ENCODE measurements at regions not wholly inside any gene's neighbourhood (a gene's known extent, or its start where the extent isn't known, plus 50 kb on each side); places are given as distances from the start of the nearest gene placed in this dataset.
A peak's percentile ranks its signal among the peaks of the same experiment; 100 is the strongest.
"Not testable (repeated sequence)": the region's sequence is repeated elsewhere in the genome, so short reads cannot be mapped to it uniquely, and the experiment has no call there.

GRCh38 chr9:63450836-63451235 lies 1834.2 kb downstream of the FOXD4L5 start:
- not testable (repeated sequence) for DNase-seq (ENCODE audit: low spot score)

GRCh38 chr9:63425123-63425522 lies 1859.9 kb downstream of the FOXD4L5 start:
- not testable (repeated sequence) for DNase-seq (ENCODE audit: low spot score)

GRCh38 chr9:63390897-63391296 lies 1894.1 kb downstream of the FOXD4L5 start:
- not testable (repeated sequence) for DNase-seq (ENCODE audit: low spot score)

GRCh38 chr9:63385479-63385878 lies 1899.5 kb downstream of the FOXD4L5 start:
- not testable (repeated sequence) for DNase-seq (ENCODE audit: low spot score)

GRCh38 chr9:63379864-63380263 lies 1905.1 kb downstream of the FOXD4L5 start:
- not testable (repeated sequence) for DNase-seq (ENCODE audit: low spot score)

- not testable (repeated sequence) for DNase-seq (ENCODE audit: low spot score)
These were observed 1930.8 kb downstream of the FOXD4L5 start for GRCh38 chr9:63354219-63354618.

- DNase-seq (ENCODE audit: low spot score), result not testable (repeated sequence)
These were observed 1937.7 kb downstream of the FOXD4L5 start for GRCh38 chr9:63347347-63347746.

GRCh38 chr9:63346310-63347048 lies 1938.5 kb downstream of the FOXD4L5 start:
- peak; percentile 1 for DNase-seq (ENCODE audit: low spot score)

GRCh38 chr9:63344408-63344807 lies 1940.6 kb downstream of the FOXD4L5 start:
- DNase-seq (ENCODE audit: low spot score), result not testable (repeated sequence)

GRCh38 chr9:63342528-63342927 lies 1942.5 kb downstream of the FOXD4L5 start:
- DNase-seq (ENCODE audit: low spot score), result not testable (repeated sequence)

- peak; percentile 7 for DNase-seq (ENCODE audit: low spot score)
These were observed 1947.0 kb downstream of the FOXD4L5 start for GRCh38 chr9:63337899-63338604.

- DNase-seq (ENCODE audit: low spot score), result not testable (repeated sequence)
These were observed 1949.7 kb downstream of the FOXD4L5 start for GRCh38 chr9:63335286-63335685.

- DNase-seq (ENCODE audit: low spot score), result not testable (repeated sequence)
These were observed 1950.8 kb downstream of the FOXD4L5 start for GRCh38 chr9:63334187-63334586.

- DNase-seq (ENCODE audit: low spot score), result not testable (repeated sequence)
These were observed 1951.9 kb downstream of the FOXD4L5 start for GRCh38 chr9:63333083-63333482.

- not testable (repeated sequence) for DNase-seq (ENCODE audit: low spot score)
These were observed 1956.7 kb downstream of the FOXD4L5 start for GRCh38 chr9:63328313-63328712.

- not testable (repeated sequence) for DNase-seq (ENCODE audit: low spot score)
These were observed 1957.8 kb downstream of the FOXD4L5 start for GRCh38 chr9:63327211-63327610.

GRCh38 chr9:63326665-63327064 lies 1958.3 kb downstream of the FOXD4L5 start:
- not testable (repeated sequence) for DNase-seq (ENCODE audit: low spot score)

GRCh38 chr9:63325696-63326095 lies 1959.3 kb downstream of the FOXD4L5 start:
- DNase-seq (ENCODE audit: low spot score), result not testable (repeated sequence)

GRCh38 chr9:63318093-63318492 lies 1966.9 kb downstream of the FOXD4L5 start:
- DNase-seq (ENCODE audit: low spot score), result not testable (repeated sequence)

GRCh38 chr9:63315387-63315786 lies 1969.6 kb downstream of the FOXD4L5 start:
- not testable (repeated sequence) for DNase-seq (ENCODE audit: low spot score)

GRCh38 chr9:63296848-63297247 lies 1988.2 kb downstream of the FOXD4L5 start:
- not testable (repeated sequence) for DNase-seq (ENCODE audit: low spot score)

GRCh38 chr9:63296366-63296765 lies 1988.6 kb downstream of the FOXD4L5 start:
- DNase-seq (ENCODE audit: low spot score), result not testable (repeated sequence)

- not testable (repeated sequence) for DNase-seq (ENCODE audit: low spot score)
These were observed 1995.0 kb downstream of the FOXD4L5 start for GRCh38 chr9:63289971-63290370.

Data from RKO (cell line).